ENCODE measurements at regions not wholly inside any gene's neighbourhood (a gene's known extent, or its start where the extent isn't known, plus 50 kb on each side); places are given as distances from the start of the nearest gene placed in this dataset.

DNA sequence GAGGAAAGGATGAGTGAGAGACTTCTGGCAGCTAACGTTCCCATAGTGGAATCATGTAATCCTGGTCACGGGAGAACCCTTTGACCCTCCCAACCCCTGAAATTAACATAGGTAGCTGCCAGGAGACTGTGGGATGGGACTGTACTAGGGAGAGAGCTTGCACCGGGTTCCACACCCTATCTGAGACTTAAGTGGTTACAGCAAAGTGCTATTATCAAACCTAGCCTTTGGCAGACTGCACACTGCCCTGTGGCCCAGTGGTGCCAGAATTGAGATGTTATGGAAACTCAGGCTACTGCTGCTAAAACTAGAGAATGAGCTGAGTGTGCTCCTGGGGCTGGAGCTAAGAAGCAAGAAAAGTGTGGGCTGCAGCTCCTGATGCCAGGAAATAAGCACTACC, 79.6 kb upstream of the PDC start:
- H3K27ac Mint-ChIP-seq (ENCODE audit: unreplicated experiment) = no peak overlapping the region
- TF ChIP-seq CTCF (IDR thresholded peaks at IDR 0.05; ENCODE audit: unreplicated experiment) = no peak

GRCh38 chr1:186536273-186536890, 75.5 kb upstream of the PDC start:
- CTCF ChIA-PET = no interaction called here
- peaks cover 8% of the 10 kb centered on the region for H3K4me1 Mint-ChIP-seq (ENCODE audit: low read depth, unreplicated experiment)
- DNase-seq = no peak
- H3K9me3 Mint-ChIP-seq (ENCODE audit: low read depth, unreplicated experiment) = peaks cover 6% of the 10 kb centered on the region
- H3K4me3 Mint-ChIP-seq (ENCODE audit: low read depth, unreplicated experiment) = no peak overlapping the region
- no TSS peak for BruUV-seq (replicated peaks)
- H3K27ac Mint-ChIP-seq (ENCODE audit: unreplicated experiment) = no peak overlapping the region
- TF ChIP-seq CTCF (IDR thresholded peaks at IDR 0.05; ENCODE audit: unreplicated experiment) = no peak
- no peaks in the 10 kb centered on the region for H3K27me3 Mint-ChIP-seq (ENCODE audit: unreplicated experiment)
- intact Hi-C loops (cut with micrococcal nuclease; ENCODE audit: unreplicated experiment) = no loop called here
- no peaks in the 10 kb centered on the region for H3K36me3 Mint-ChIP-seq (ENCODE audit: insufficient read depth, unreplicated experiment)

More for the DNA sequence above, 79.6 kb upstream of the PDC start:
- Mint-ChIP-seq H3K9me3 (ENCODE audit: low read depth, unreplicated experiment) (peaks cover 9% of the 10 kb centered on the region), H3K4me1 (ENCODE audit: low read depth, unreplicated experiment) (peaks cover 8% of the 10 kb centered on the region), H3K36me3 (ENCODE audit: insufficient read depth, unreplicated experiment) (no peaks in the 10 kb centered on the region), H3K4me3 (ENCODE audit: low read depth, unreplicated experiment) (no peak overlapping the region), H3K27me3 (ENCODE audit: unreplicated experiment) (no peaks in the 10 kb centered on the region)
- intact Hi-C loops (cut with micrococcal nuclease; ENCODE audit: unreplicated experiment) = no loop called here
- no peak for DNase-seq
- CTCF ChIA-PET = no interaction called here
- BruUV-seq (replicated peaks) = no TSS peak

GRCh38 chr1:186535388-186536133, 74.6 kb upstream of the PDC start:
- Mint-ChIP-seq H3K4me1 (ENCODE audit: low read depth, unreplicated experiment) (peaks cover 8% of the 10 kb centered on the region), H3K27ac (ENCODE audit: unreplicated experiment) (no peak overlapping the region), H3K27me3 (ENCODE audit: unreplicated experiment) (no peaks in the 10 kb centered on the region), H3K36me3 (ENCODE audit: insufficient read depth, unreplicated experiment) (no peaks in the 10 kb centered on the region), H3K9me3 (ENCODE audit: low read depth, unreplicated experiment) (peaks cover 8% of the 10 kb centered on the region), H3K4me3 (ENCODE audit: low read depth, unreplicated experiment) (no peak overlapping the region)
- intact Hi-C loops (cut with micrococcal nuclease; ENCODE audit: unreplicated experiment) = no loop called here
- DNase-seq = no peak
- no peak for TF ChIP-seq CTCF (IDR thresholded peaks at IDR 0.05; ENCODE audit: unreplicated experiment)
- BruUV-seq (replicated peaks) = no TSS peak
- CTCF ChIA-PET = no interaction called here

DNA sequence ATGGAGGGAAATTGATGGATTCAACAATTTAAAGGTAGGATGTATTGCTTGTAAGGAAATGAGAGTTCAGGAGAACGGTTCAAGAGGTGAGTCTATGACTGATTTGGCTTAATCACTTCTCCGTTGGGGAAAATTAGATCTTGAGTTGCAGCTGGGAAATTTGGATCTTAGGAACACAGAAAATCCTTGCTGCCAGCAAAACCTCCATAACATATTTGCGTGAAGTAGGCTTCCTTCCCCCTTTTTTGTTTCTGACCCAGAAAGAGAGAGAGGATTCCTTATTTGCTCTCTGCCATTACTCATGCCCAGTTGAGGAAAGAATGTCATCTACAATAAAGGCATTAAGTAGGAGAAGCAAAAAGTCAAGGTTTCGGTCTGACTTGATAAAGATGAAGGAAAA, 73.5 kb upstream of the PDC start:
- DNase-seq = no peak
- Mint-ChIP-seq H3K36me3 (ENCODE audit: insufficient read depth, unreplicated experiment) (no peaks in the 10 kb centered on the region), H3K9me3 (ENCODE audit: low read depth, unreplicated experiment) (peaks cover 3% of the 10 kb centered on the region), H3K27me3 (ENCODE audit: unreplicated experiment) (no peaks in the 10 kb centered on the region), H3K27ac (ENCODE audit: unreplicated experiment) (no peak overlapping the region), H3K4me3 (ENCODE audit: low read depth, unreplicated experiment) (no peak overlapping the region), H3K4me1 (ENCODE audit: low read depth, unreplicated experiment) (peaks cover 8% of the 10 kb centered on the region)
- CTCF ChIA-PET = no interaction called here
- no peak for TF ChIP-seq CTCF (IDR thresholded peaks at IDR 0.05; ENCODE audit: unreplicated experiment)
- BruUV-seq (replicated peaks) = no TSS peak
- intact Hi-C loops (cut with micrococcal nuclease; ENCODE audit: unreplicated experiment) = no loop called here

All from Calu3 (cell line).